Lung microvascular endothelial cell (primary cell): ENCODE measurements at regions not wholly inside any gene's neighbourhood (a gene's known extent, or its start where the extent isn't known, plus 50 kb on each side); places are given as distances from the start of the nearest gene placed in this dataset.

Source experiments
- DNase-seq, 2 donors: peaks; one replicate each; pipeline versions ENCODE4 v3.0.0 to v3.0.0-alpha.2; 2010; ENCODE audit warnings: low read depth in 2 of 2

GRCh38 chr4:144565527-144566195, 80.3 kb upstream of the HHIP start:
- peak in 1 of 2 donors; percentile 20 for DNase-seq

GRCh38 chr4:144572660-144573059, 73.3 kb upstream of the HHIP start:
- no peak for DNase-seq

GRCh38 chr4:144574000-144574399, 72.0 kb upstream of the HHIP start:
- peak in 1 of 2 donors; percentile 41 for DNase-seq

DNA sequence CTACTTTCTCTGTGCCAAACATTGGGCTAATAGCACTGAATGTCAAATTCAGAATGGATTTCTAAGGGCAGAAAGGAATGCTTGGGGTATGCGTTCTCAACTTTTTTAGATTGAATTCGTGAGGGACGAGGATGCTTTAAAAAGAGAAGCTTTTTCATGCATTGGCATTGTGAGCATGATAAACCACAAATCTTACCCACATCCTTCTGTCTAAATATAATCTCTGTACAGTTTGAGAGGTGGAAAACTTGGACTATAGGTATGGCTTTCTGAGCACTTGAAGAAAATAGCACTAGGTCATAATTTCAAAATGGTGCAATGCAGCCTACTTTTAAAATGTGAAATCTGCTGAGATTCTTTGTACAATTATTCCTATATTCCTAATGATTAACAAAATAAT, 71.4 kb upstream of the HHIP start:
- DNase-seq = no peak

DNA sequence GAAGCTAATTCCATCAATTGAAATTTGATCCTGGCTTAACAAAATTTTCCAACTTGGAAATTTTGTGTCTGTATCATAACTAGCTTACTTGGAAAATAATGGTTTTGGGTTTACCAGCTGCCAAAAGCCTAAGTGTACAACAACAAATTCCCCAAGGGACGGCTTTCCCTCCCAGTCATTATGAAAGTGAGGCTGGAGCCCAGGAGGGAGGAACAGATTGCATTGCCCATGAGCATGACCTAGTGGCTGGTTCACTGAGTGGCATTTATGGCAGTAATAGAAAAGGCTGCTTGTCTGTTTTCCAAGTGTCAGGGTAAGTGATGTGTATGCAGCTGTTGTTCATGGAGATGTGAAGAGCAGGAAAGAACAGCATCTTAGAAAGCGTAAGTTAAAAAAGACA, 70.8 kb upstream of the HHIP start:
- peak; percentile 11 to 63 for DNase-seq

GRCh38 chr4:144578681-144579080, 67.3 kb upstream of the HHIP start:
- no peak for DNase-seq

- peak in 1 of 2 donors; percentile 85 for DNase-seq
Observed at GRCh38 chr4:144579411-144580030, 66.4 kb upstream of the HHIP start.

GRCh38 chr4:144580430-144580829, 65.5 kb upstream of the HHIP start:
- DNase-seq = no peak

DNA sequence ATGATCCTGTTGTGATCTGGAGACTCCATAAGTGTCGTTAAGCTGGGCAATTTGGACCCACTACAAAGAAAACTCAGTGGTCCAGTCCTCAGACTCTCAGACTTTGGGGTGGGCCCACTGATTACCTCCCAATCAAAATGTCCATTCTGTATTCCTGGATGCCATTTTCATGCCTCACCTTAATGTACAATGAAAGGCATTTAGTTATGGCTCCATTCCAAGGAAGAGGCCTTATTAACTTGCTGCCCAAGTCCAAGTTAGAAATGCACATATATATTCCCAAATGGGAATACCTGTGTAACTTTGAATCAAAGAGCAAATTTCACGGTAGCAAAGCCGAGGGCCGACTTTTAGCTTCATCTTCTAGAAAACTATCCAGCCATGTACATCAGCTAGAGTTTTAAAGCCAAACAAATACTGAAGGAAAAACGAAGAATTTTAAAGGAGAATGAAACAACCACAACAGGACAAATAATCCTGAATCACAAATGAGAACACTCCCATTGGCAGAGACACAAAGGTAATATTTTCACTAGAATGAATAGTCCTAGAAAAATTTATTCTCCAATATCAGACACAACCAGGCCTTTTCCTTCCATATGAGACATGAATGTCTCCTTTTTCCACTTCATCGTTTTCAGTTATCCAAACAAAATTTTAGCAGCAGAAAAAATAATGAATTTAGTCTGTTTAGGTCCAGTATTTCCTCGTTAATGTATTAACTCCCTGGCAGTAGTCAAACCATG, 63.7 kb upstream of the HHIP start:
- peak in 1 of 2 donors; percentile 49 for DNase-seq

- no peak for DNase-seq
Observed at GRCh38 chr4:144582975-144583374, 63.0 kb upstream of the HHIP start.

DNA sequence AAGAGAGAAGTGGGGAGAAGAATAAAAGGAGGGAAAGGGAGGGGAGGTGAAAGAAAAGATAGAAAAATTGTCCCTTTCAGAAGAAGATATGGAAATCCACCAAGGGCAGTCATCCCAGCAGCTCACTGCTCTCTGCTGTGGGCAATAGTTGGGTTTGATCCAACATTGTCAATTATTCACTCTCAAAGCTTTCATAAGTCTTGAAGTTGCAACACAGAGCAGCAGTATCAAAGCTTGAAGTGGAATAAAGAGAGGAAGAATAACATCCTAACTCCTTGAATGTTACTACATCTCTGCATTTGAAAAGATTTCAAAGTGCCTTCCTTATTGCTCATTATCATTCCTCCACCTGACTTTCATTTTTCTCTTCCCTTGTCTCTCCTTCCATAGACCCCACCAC, 62.3 kb upstream of the HHIP start:
- peak in 1 of 2 donors; percentile 26 for DNase-seq

DNA sequence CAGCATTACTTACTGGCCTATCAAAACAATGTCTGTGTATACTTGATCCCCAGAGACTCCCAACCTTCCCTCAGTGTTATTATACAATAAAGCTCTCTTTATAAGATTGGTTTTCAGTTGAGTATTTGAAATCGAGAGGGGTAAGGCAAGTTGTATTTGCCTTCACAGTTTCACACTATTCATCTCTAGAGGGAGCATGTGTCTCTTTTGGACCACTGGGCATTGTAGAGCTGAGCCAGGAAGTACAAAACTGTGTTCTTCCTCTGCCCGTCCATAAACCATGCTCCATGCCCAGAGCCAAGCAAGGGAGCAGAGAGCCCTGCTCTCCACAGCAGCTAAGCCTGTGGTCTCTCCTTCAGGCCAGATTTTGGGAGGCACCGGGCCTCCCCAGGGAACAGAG, 61.5 kb upstream of the HHIP start:
- peak in 1 of 2 donors; percentile 66 for DNase-seq

- no peak for DNase-seq
Observed at GRCh38 chr4:144589512-144589911, 56.4 kb upstream of the HHIP start.

DNA sequence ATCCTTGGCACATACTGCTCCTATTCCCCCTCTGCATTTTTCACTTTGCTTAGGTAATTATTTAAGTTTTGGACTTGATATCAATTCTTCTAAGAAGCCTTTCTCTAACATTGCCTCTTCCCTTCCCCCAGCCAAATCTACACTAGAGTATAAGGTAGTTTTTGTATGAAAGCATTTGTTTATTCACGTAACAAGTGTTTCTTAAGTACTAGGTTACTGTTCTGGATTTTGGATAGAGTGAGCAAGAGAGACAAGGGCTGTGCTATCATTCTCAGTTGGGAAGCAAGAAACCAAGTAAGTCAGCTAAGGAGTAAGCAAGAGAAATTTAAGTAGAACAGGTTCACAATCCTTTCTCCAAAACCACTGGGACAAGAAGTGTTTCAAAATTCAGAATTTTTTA, 55.9 kb upstream of the HHIP start:
- no peak for DNase-seq

DNA sequence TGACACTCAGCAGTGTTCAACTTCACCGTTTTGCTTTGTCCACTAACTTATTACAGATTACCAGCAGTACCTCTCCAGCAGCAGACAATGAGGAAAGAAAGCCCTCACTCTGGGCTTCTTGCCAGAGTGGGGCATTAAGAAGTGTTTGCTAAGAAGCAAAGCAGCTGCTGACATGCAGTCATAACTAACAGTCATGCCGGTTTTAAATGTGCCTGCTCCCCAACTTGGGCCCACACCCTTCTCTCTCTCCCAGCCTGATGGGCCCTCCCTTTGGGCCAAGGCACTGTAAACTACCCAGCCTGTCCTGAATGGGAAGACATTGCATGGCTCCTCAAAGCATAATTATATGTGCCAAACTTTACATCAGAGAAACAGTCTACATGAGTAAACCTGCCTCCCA, 54.6 kb upstream of the HHIP start:
- DNase-seq = peak; percentile 12 to 85

DNA sequence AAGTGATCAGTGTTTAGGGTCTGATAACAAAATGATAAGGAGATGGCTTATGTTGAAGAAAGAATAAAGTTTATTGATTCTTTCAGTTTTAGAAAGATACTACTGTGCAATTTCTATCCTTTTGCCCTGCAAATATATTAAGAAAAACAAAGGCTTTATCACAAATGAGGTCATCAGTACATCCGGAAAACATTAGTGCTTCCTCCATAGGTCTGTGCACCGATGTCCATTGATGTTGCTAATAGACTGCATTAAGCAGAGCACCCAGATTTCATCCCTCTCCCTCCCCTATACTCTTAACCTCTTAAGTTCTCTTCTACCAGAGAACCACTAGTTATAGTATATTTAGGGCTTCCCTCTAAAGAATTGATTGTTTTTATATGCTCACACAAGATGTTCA, 53.7 kb upstream of the HHIP start:
- peak; percentile 59 to 61 for DNase-seq

DNA sequence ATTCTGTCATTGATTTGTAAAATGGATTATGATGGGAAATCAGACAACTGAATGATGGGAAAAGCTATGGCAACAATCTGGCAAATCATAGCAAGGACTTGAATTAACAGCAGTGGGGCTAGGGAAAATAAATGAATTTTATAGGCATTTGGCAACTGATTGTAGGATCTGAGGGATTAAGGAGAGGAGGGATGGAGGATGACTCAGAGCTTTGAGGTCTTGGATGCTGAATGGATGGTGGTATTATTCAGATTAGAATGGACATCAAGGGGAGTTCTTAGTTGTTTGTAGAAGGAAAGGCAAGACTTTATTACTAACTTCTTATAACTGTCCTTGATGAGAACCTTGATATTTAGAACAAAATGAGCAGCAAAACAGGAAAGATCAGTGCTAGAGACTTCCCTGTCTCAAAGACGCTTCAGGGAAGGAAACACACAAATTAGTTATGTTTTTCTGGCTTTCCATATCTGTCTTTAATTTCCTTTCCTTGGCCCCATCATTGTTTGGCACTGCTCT, 51.4 kb upstream of the HHIP start:
- peak in 1 of 2 donors; percentile 10 for DNase-seq

DNA sequence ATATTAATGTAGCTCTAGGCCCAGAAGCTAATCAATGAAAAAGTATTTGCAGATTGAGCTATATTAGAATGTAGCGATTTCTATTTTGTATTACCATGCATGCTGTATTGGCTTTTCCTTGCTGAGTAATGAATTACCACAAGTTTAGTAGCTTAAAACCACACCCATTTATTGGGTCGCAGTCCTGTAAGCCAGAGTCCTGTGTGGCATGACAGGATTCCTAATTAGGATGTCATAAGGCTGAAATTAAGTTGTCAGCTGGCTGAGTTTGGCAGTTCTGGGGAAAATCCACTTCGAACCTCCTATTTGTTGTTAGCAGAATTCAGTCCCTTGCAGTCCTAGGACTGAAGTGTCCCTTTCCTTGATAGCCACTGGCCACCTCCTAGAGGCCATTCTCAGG, 50.3 kb upstream of the HHIP start:
- no peak for DNase-seq
